NB4 (cell line): ENCODE measurements at regions not wholly inside any gene's neighbourhood (a gene's known extent, or its start where the extent isn't known, plus 50 kb on each side); places are given as distances from the start of the nearest gene placed in this dataset.

Experiments
- CTCF ChIP-seq: IDR thresholded peaks from one replicate; pipeline ENCODE4 v1.5.1; 2012; ENCODE audit warnings: low read depth, low read length
- MYC ChIP-seq: IDR thresholded peaks from 2 replicates; pipeline ENCODE4 v1.6.1; 2011; ENCODE audit warnings: low read depth, low read length
- POLR2A ChIP-seq: IDR thresholded peaks from 2 replicates; pipeline ENCODE4 v1.6.1; 2011; ENCODE audit warnings: mild to moderate bottlenecking; ENCODE audit not compliant: insufficient read length; ENCODE audit errors: extremely low read depth

- no peak for TF ChIP-seq CTCF
- TF ChIP-seq POLR2A = no peak
- no peak for TF ChIP-seq MYC
Observed at GRCh38 chr4:136301749-136302495, 1230.4 kb downstream of the PCDH18 start.
